Transverse colon (tissue), 3 donors: ENCODE measurements at regions not wholly inside any gene's neighbourhood (a gene's known extent, or its start where the extent isn't known, plus 50 kb on each side); places are given as distances from the start of the nearest gene placed in this dataset.

Experiments used
- CTCF ChIP-seq, 5 experiments: fragments of 200-600 bp in 3 of 5; fragments of 450-650 bp in 2 of 5; sonication (generic) in 3 of 5; IDR thresholded peaks; 1 replicate in 2 of 5; 2 replicates in 3 of 5; pipeline ENCODE4 v1.5.1; 2016 to 2017; ENCODE audit warnings: antibody characterized with exemption in 5 of 5, inconsistent platforms in 3 of 5, mild to moderate bottlenecking in 2 of 5, moderate library complexity in 1 of 5
- EP300 ChIP-seq: sonication (generic); formaldehyde crosslinking; IDR thresholded peaks from one replicate; pipeline ENCODE4 v1.6.1; 2017; ENCODE audit warnings: antibody characterized with exemption, low read depth
- POLR2A ChIP-seq: fragments of 450-650 bp; IDR thresholded peaks from one replicate; pipeline ENCODE4 v1.6.1; 2016; ENCODE audit warnings: antibody characterized with exemption, mild to moderate bottlenecking, moderate library complexity

DNA sequence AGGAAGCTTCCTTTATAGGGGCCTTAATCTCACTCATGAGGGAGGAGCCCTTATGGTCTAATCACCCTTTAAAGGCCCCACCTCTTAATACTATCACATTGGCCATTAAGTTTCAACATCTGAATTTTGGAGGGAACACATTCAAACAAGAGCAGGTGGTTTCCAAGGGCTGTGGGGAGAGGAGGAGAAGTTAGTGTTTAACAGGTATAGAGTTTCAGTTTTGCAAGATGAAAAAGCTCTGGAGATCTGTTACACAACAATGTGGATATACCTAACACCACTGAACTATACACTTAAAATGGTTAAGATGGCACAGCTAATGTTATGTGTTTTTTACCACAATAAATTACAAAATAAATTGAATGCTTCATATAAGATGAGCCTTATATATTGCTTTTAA is 113.4 kb upstream of the DNAH14 start:
- TF ChIP-seq EP300 (no peak), POLR2A (no peak), CTCF (IDR thresholded peaks at IDR 0.05) (no peak)
